Posterior vena cava (tissue), 2 donors: ENCODE measurements at regions not wholly inside any gene's neighbourhood (a gene's known extent, or its start where the extent isn't known, plus 50 kb on each side); places are given as distances from the start of the nearest gene placed in this dataset.

Source experiments
- DNase-seq: peaks from one replicate; pipeline ENCODE4 v3.0.0-alpha.2; 2020; ENCODE audit warnings: low spot score
- intact Hi-C, 2 donors: fragments of 100-400 bp; cut with DNase I; formaldehyde crosslinking; loops; one replicate each; pipeline versions ENCODE4 v1.14.1 to v1.14.2; 2022 to 2023
- donor health status: DM: yes; HTN: yes; CAD: no.
- donor health status: DM: yes; HTN: yes; CAD: no.

DNA sequence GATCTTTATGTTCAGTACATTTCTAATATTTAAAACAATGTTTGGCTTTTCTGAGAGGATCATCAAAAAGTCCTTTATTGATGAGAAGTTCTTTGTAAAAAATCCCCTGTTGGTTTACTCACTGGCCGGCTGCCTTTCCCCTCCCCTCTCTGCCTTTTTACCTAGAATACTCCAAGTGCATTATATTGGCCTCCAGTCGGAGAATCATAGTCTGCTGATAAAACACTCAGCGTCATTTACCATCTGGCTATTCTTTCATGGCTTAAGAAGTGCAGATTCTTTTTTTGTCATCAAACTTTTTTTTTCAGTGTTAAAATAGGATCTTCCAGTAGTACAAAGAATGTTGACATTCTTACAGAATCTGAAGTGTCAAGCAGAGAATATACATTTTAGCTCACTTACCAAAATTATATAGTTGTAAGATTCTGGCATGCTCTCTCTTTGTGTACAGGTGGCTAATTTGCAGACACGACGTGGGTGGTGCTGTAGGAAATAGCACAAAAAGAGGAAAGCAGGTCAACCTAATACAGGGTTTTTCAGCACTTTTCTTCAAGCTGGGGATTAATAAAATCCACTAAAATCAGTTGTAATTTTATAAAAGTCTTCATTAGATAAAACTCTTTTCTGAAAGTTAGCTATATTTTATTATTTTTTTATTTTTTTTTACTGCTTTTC lies 731.8 kb downstream of the KCTD8 start:
- no peak for DNase-seq
- intact Hi-C loops = no loop called here

- intact Hi-C loops = no loop called here
Measured at GRCh38 chr4:43718369-43718768, 730.2 kb downstream of the KCTD8 start.

DNA sequence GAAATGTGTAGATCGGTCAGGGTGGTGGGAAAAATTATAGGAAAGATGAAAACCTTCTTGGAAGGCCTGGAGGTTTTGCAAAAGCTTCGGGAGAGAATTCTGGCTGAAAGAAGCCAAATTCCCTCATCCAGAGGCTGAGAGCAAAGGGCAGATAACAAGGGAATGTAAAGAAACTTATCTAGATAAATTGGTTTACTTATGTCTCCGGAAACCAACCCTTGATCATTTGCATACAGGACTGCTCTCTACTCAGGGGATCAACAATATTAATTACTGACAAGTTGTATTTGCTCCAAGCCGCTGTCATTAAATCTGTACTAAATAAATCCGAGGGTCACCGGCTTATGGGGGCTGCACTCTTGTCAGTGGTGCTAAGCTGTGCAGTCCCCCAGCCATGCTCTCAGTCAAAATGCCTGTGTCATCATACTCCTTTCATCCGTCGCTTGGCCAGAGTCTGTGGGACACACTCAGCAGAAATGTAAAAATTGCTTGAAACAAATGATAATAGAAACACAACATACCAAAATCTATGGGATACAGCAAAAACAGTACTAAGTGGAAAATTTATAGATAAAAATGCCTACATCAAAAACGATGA lies 715.7 kb downstream of the KCTD8 start:
- intact Hi-C loops = no loop called here
- no peak for DNase-seq

More at GRCh38 chr4:43718369-43718768, 730.2 kb downstream of the KCTD8 start:
- DNase-seq = no peak

- intact Hi-C loops = no loop called here
- DNase-seq = no peak
Measured at GRCh38 chr4:43742083-43742482, 706.5 kb downstream of the KCTD8 start.

DNA sequence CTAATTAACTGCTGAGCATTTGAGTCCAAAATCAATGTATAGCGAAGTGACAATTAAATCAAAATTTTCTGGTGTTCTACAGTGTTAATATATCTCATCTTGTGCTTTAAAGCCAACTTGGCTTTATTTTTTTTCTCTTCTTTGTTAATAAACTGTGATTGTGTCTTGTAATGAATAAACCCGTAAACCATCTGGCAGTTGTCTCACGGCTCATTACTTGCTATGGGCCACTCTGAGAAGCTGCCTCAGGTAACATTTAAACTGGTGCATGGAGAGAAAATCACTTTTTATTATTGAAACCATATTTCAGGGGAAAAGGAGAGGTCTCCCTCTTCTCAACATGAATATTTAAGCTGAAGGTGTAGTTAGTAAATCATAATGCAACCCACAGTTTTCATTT lies 694.0 kb downstream of the KCTD8 start:
- DNase-seq = no peak
- intact Hi-C loops = no loop called here

GRCh38 chr4:43757147-43757546 lies 691.5 kb downstream of the KCTD8 start:
- no peak for DNase-seq
- intact Hi-C loops = no loop called here

DNA sequence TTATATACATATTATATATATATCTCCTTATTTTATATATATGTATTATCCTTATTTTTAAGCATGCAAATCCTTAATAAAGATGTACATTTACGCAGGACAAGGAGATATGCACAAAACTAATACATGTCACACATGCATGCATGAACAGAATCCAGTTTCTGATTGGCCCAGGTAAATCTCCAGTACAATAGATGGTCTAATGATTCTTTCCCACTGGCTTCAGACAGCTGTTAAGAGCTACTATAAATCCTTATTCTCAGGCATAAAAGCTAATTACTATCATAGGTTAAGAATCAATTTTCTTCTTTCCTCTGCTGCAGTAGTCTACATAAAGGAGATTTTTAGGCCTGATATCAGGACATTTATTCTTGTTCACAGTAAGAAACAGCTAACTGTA lies 689.8 kb downstream of the KCTD8 start:
- no peak for DNase-seq
- intact Hi-C loops = no loop called here

- intact Hi-C loops = no loop called here
- no peak for DNase-seq
Measured at GRCh38 chr4:43763029-43763610, 685.5 kb downstream of the KCTD8 start.

DNA sequence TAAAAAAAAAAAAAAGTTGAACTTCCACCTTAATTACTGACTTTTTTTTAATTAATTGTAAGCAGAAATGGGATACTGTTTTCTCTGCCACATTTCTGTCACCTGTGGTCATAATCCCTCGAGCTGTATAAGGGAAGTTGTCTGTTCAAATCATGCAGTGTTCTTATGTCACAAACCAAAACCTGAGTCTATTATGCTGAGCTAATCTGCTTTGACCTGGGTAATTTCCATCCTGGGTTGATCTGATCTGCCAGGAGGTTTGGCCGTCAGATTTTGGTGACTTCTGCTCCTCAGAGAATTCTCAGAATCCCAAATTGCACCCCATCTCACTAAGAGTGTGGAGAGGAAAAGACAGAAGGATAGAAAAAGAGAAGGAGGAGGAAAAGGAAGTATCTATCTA lies 683.1 kb downstream of the KCTD8 start:
- DNase-seq = no peak
- intact Hi-C loops = no loop called here

GRCh38 chr4:43766648-43767047 lies 682.0 kb downstream of the KCTD8 start:
- no peak for DNase-seq
- intact Hi-C loops = no loop called here

GRCh38 chr4:43776371-43776770 lies 672.2 kb downstream of the KCTD8 start:
- intact Hi-C loops = no loop called here
- DNase-seq = no peak

DNA sequence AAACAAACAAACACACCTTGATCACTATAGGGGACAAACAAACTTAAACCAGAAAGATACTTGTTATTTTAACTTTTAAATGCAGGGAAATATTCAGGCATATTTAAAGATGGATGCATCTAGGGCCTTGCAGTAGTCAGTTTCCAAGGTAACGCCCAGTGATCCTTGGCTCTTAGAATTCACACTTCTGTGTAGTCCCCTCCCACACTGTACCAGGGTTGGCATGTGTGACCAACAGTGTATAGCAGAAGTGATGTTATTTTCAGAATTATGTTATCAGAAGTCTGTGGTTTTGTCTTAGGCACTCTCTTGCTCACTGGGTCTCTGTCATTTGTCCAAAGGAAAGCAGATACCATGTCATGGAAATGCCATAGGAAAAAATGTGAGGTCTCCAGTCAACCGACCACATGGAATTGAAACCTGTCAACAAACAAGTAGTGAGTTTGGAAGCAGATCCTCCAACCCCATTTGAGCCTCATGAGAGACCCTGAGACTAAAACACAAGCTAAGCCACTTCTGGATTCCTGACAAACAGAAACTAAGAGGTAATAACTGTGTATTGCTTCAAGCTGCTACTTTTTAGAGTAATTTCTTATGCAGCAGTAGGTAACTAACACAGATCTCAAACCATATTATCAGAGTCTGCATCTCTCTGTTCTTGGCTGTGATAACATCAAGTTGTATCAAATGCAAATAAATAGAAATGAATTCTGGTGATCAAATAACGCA lies 670.3 kb downstream of the KCTD8 start:
- DNase-seq = no peak
- intact Hi-C loops = no loop called here

DNA sequence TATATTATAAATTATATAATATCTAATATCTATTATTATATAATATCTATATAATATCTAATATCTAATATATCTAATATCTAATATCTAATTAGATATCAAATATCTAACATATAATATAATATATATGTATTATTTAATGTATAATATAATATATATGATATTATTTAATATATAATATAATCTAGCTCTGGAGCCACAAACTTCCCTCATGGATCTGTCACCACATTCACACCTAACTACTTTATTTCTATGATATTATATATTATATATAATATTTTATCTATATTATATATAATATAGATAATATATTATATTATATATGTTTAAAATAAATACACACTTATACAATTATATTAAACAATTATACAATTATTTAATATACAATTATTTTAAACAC lies 667.5 kb downstream of the KCTD8 start:
- intact Hi-C loops = no loop called here
- no peak for DNase-seq

DNA sequence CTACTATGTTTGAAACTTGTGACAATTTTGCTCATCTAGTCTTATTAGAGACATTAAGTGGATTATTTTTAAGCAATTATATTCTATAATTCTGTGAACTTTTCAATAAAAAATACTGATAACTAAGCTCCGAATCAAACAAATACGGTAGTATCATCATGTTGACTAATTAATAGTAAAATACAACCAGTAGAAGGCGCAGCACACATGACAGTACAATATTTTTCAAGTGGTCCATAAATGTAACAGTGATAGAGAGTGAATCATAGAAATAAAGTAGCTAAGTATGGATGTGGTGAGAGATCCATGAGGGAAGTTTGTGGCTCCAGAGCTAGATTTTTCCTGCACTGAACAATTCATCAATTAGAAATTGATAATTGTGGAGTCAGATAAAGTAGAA lies 666.2 kb downstream of the KCTD8 start:
- intact Hi-C loops = no loop called here
- DNase-seq = no peak

- DNase-seq = no peak
- intact Hi-C loops = no loop called here
Measured at GRCh38 chr4:43816116-43816515, 632.5 kb downstream of the KCTD8 start.

- DNase-seq = no peak
- intact Hi-C loops = no loop called here
Measured at GRCh38 chr4:43822621-43823020, 626.0 kb downstream of the KCTD8 start.

DNA sequence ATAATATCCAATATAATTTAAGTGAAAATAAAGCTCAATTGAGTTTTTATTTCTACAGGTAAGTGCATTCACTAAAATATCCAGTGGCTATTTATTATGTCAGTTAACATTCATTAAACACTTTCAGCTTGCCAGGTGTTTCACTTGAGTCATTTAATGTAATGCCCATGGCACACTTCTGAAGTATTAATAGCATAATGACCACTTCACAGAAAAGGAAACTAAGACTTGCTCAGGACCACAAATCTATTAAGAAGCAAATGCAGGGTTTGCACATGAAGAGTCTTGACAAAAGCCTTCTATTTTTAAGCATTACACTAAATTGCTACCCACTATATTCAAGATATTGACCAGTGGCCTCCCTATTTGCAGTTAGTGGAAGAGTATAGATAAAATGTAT lies 612.7 kb downstream of the KCTD8 start:
- intact Hi-C loops = no loop called here
- DNase-seq = no peak

- intact Hi-C loops = no loop called here
- no peak for DNase-seq
Measured at GRCh38 chr4:43837171-43837570, 611.4 kb downstream of the KCTD8 start.

DNA sequence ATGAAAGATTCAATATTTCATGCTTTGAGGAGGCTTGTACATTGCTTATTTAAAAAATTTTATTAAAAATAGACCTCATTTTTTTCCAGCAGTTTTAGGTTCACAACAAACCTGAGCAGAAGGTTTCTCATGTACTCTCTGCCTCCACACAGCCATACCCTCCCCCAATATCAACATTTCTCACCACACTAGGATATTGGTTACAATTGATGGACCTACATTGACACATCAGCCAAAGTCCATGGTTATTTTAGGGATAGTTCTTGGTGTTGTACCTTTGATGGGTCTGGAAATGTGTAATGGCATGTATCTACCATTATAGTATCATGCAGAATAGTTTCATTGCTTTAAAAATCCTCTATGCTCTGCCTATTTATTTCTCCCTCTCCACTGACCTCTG lies 611.0 kb downstream of the KCTD8 start:
- DNase-seq = no peak
- intact Hi-C loops = no loop called here

DNA sequence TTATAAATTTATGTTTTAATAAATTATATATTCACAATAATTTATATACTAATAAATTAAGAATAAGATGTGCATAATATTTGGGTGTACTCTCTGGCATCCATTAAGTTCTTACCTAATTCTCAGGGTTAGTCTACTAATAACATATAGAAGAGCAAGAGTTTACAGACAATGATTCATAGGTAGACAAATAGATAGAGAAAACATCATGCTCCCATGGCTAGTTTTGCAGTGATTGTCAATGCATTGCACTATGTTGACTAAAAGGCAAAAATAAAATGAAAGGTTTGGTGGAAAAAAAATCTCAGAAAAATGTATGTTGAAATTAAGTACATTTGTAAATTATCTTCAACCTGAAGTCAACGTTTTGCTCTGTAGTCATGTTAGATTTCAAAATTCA lies 606.0 kb downstream of the KCTD8 start:
- DNase-seq = no peak
- intact Hi-C loops = no loop called here

GRCh38 chr4:43843501-43843900 lies 605.1 kb downstream of the KCTD8 start:
- DNase-seq = no peak
- intact Hi-C loops = no loop called here
